Neural cell (in vitro differentiated cells): ENCODE measurements at regions not wholly inside any gene's neighbourhood (a gene's known extent, or its start where the extent isn't known, plus 50 kb on each side); places are given as distances from the start of the nearest gene placed in this dataset.

Experiments used
- H2AFZ ChIP-seq: fragments of 200-600, 300-800 bp; sonication (generic), shearing (Covaris generic); 2 replicates; pipeline ENCODE4 v1.6.0; 2014; ENCODE audit warnings: low read depth, mild to moderate bottlenecking, antibody characterized with exemption, low read length, moderate library complexity
- H3F3A ChIP-seq: fragments of 200-600 bp; shearing (Covaris generic); 2 replicates; pipeline ENCODE4 v1.6.1; 2016; ENCODE audit warnings: mild to moderate bottlenecking, moderate library complexity, mixed read lengths, antibody characterized with exemption, low read length; ENCODE audit not compliant: insufficient read depth, poor library complexity, severe bottlenecking
- H3K27ac ChIP-seq: fragments of 200-600, 300-800 bp; sonication (generic), shearing (Covaris generic); 2 replicates; pipeline ENCODE4 v1.5.1; 2014; ENCODE audit warnings: mild to moderate bottlenecking, low read length, moderate library complexity
- H3K27me3 ChIP-seq: fragments of 300-800, 200-600 bp; sonication (generic), shearing (Covaris generic); 2 replicates; pipeline ENCODE4 v1.6.0; 2014; ENCODE audit warnings: mild to moderate bottlenecking, low read depth, low read length, moderate library complexity; ENCODE audit not compliant: insufficient read depth
- H3K36me3 ChIP-seq: fragments of 300-800, 200-600 bp; sonication (generic), shearing (Covaris generic); 2 replicates; pipeline ENCODE4 v1.5.1; 2014; ENCODE audit warnings: mild to moderate bottlenecking, antibody characterized with exemption, low read length, moderate library complexity; ENCODE audit not compliant: insufficient read depth
- H3K4me2 ChIP-seq: fragments of 300-800, 200-600 bp; sonication (generic), shearing (Covaris generic); 2 replicates; pipeline ENCODE4 v1.6.0; 2014; ENCODE audit warnings: mild to moderate bottlenecking, low read length
- H3K4me3 ChIP-seq: fragments of 300-800, 200-600 bp; sonication (generic), shearing (Covaris generic); 2 replicates; pipeline ENCODE4 v1.5.1; 2014; ENCODE audit warnings: mild to moderate bottlenecking, low read length, moderate library complexity
- H3K79me2 ChIP-seq: fragments of 200-600 bp; shearing (Covaris generic); replicated peaks from 2 replicates; pipeline ENCODE4 v1.6.0; 2014; ENCODE audit warnings: mild to moderate bottlenecking, low read length, moderate library complexity; ENCODE audit not compliant: insufficient read depth
- H3K9ac ChIP-seq: fragments of 300-800, 200-600 bp; sonication (generic), shearing (Covaris generic); 2 replicates; pipeline ENCODE4 v1.6.1; 2016; ENCODE audit warnings: mild to moderate bottlenecking, low read length, mixed read lengths
- H3K9me2 ChIP-seq: fragments of 200-600 bp; shearing (Covaris generic); 2 replicates; pipeline ENCODE4 v1.6.1; 2016; ENCODE audit warnings: mild to moderate bottlenecking, low read length, mixed read lengths; ENCODE audit not compliant: insufficient read depth
- H3K9me3 ChIP-seq: fragments of 200-600, 300-800 bp; sonication (generic), shearing (Covaris generic); 2 replicates; pipeline ENCODE4 v1.6.1; 2016; ENCODE audit warnings: mild to moderate bottlenecking, mixed run types, low read length, moderate library complexity, mixed read lengths
- H4K20me1 ChIP-seq: fragments of 200-600 bp; shearing (Covaris generic); 2 replicates; pipeline ENCODE4 v1.6.1; 2016; ENCODE audit warnings: mild to moderate bottlenecking, mixed run types; ENCODE audit not compliant: insufficient read depth
- CTCF ChIP-seq: fragments of 450-650 bp; IDR thresholded peaks from 2 replicates; pipeline ENCODE4 v1.5.1; 2014; ENCODE audit warnings: antibody characterized with exemption, mild to moderate bottlenecking, moderate library complexity; ENCODE audit not compliant: poor library complexity, severe bottlenecking
- EP300 ChIP-seq: fragments of 450-650 bp; conservative IDR thresholded peaks from 2 replicates; pipeline ENCODE4 v1.6.1; 2014; ENCODE audit warnings: antibody characterized with exemption, mild to moderate bottlenecking, moderate library complexity; ENCODE audit not compliant: poor library complexity, severe bottlenecking
- EZH2 ChIP-seq: fragments of 200-600, 300-800 bp; shearing (Covaris generic), sonication (generic); IDR thresholded peaks from 2 replicates; pipeline ENCODE4 v1.6.1; 2014; ENCODE audit warnings: antibody characterized with exemption, low read length, borderline replicate concordance, mild to moderate bottlenecking; ENCODE audit not compliant: insufficient read depth, poor library complexity, severe bottlenecking
- MXI1 ChIP-seq: fragments of 450-650 bp; conservative IDR thresholded peaks from 2 replicates; pipeline ENCODE4 v1.6.1; 2014; ENCODE audit warnings: antibody characterized with exemption, mild to moderate bottlenecking; ENCODE audit not compliant: poor library complexity, severe bottlenecking
- POLR2AphosphoS5 ChIP-seq: IDR thresholded peaks from 2 replicates; pipeline ENCODE4 v1.6.1; 2012
- RAD21 ChIP-seq: fragments of 450-650 bp; conservative IDR thresholded peaks from 2 replicates; pipeline ENCODE4 v1.6.1; 2014; ENCODE audit warnings: antibody characterized with exemption, mild to moderate bottlenecking, moderate library complexity
- SMC3 ChIP-seq: fragments of 450-650 bp; conservative IDR thresholded peaks from 2 replicates; pipeline ENCODE4 v1.6.1; 2014; ENCODE audit warnings: antibody characterized with exemption, mild to moderate bottlenecking, moderate library complexity; ENCODE audit not compliant: poor library complexity
- TAF1 ChIP-seq: IDR thresholded peaks from 2 replicates; pipeline ENCODE4 v1.6.1; 2012; ENCODE audit warnings: low read depth
- TF ChIP-seq, protein P1 (sequence below): IDR thresholded peaks from 2 replicates; pipeline ENCODE4 v1.6.1; 2012; ENCODE audit warnings: borderline replicate concordance

- TF ChIP-seq EP300, result no peak
- Histone ChIP-seq H2AFZ (no peak overlapping the region), H3F3A (no peaks in the 10 kb centered on the region), H3K27ac (no peak overlapping the region), H3K9me3 (no peaks in the 10 kb centered on the region), H3K79me2 (no peaks in the 10 kb centered on the region), H3K9me2 (no peaks in the 10 kb centered on the region), H4K20me1 (no peaks in the 10 kb centered on the region), H3K4me2 (no peak overlapping the region), H3K36me3 (no peaks in the 10 kb centered on the region), H3K4me3 (no peak overlapping the region), H3K27me3 (no peaks in the 10 kb centered on the region), H3K9ac (no peak overlapping the region)
These were observed 169.9 kb downstream of the MN1 start for GRCh38 chr22:27631641-27632040.

DNA sequence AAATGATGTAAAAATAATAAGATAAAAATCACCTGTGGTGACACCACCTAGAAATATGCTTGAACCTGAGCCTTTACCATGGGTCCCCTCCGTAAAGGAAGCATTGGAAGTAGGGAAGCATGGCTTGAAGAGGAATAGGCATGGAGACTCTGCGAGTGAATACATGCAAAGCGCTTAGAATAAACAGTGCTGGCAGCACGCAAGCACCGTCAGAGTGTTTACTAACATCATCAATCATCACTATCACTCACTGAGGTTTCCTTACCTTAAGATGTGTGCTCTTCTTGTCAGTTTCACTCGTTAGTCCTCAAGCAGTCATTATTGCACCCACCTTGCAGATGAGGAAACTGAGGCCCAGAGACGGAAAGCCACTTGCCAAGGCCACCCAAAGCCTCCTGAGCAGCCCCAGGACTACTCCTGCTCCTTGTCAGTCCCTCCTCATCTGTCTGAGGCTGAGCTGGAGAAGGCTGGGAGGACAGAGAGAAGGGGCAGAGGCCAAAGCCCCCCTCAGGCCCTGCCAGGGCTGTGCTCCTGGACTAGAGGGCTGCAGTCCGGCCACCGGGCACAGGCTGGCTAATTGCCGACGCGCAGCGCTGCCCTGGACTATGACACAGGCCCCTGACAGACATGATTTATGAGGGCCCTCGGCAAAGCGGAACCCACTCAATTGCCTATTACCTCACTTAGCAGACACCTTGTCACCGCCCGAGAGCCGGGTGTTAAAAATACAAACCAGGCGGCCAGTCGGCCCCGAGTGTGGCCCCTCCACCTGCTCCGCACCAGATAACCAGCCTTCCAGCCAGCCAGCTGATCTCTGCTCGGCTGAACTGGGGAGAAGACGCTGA is 168.9 kb downstream of the MN1 start:
- Histone ChIP-seq H3K9ac (no peak overlapping the region), H4K20me1 (no peaks in the 10 kb centered on the region), H3K4me3 (no peak overlapping the region), H3K9me3 (no peaks in the 10 kb centered on the region), H3K27ac (no peak overlapping the region), H3F3A (no peaks in the 10 kb centered on the region), H3K36me3 (no peaks in the 10 kb centered on the region), H3K27me3 (no peaks in the 10 kb centered on the region), H2AFZ (no peak overlapping the region), H3K4me2 (no peak overlapping the region), H3K79me2 (no peaks in the 10 kb centered on the region), H3K9me2 (no peaks in the 10 kb centered on the region)
- TF ChIP-seq, protein P1, sequence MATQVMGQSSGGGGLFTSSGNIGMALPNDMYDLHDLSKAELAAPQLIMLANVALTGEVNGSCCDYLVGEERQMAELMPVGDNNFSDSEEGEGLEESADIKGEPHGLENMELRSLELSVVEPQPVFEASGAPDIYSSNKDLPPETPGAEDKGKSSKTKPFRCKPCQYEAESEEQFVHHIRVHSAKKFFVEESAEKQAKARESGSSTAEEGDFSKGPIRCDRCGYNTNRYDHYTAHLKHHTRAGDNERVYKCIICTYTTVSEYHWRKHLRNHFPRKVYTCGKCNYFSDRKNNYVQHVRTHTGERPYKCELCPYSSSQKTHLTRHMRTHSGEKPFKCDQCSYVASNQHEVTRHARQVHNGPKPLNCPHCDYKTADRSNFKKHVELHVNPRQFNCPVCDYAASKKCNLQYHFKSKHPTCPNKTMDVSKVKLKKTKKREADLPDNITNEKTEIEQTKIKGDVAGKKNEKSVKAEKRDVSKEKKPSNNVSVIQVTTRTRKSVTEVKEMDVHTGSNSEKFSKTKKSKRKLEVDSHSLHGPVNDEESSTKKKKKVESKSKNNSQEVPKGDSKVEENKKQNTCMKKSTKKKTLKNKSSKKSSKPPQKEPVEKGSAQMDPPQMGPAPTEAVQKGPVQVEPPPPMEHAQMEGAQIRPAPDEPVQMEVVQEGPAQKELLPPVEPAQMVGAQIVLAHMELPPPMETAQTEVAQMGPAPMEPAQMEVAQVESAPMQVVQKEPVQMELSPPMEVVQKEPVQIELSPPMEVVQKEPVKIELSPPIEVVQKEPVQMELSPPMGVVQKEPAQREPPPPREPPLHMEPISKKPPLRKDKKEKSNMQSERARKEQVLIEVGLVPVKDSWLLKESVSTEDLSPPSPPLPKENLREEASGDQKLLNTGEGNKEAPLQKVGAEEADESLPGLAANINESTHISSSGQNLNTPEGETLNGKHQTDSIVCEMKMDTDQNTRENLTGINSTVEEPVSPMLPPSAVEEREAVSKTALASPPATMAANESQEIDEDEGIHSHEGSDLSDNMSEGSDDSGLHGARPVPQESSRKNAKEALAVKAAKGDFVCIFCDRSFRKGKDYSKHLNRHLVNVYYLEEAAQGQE, result no peak

GRCh38 chr22:27633296-27633871 is 168.2 kb downstream of the MN1 start:
- H3K9me2 ChIP-seq, result no peaks in the 10 kb centered on the region
- H3F3A ChIP-seq, result no peaks in the 10 kb centered on the region
- H3K4me3 ChIP-seq, result no peak overlapping the region
- H3K9me3 ChIP-seq, result no peaks in the 10 kb centered on the region
- no peaks in the 10 kb centered on the region for H3K36me3 ChIP-seq
- H3K9ac ChIP-seq, result no peak overlapping the region
- no peak for TF ChIP-seq EZH2
- TF ChIP-seq TAF1, result no peak
- no peak for TF ChIP-seq RAD21
- TF ChIP-seq, protein P1, result no peak
- no peak for TF ChIP-seq POLR2AphosphoS5
- TF ChIP-seq SMC3, result no peak
- TF ChIP-seq MXI1, result no peak
- no peak for TF ChIP-seq CTCF
- no peaks in the 10 kb centered on the region for H3K27me3 ChIP-seq
- no peak overlapping the region for H2AFZ ChIP-seq
- H3K27ac ChIP-seq, result no peak overlapping the region
- H4K20me1 ChIP-seq, result no peaks in the 10 kb centered on the region
- no peak overlapping the region for H3K4me2 ChIP-seq
- no peaks in the 10 kb centered on the region for H3K79me2 ChIP-seq
